GM12878 (cell line): ENCODE measurements at regions not wholly inside any gene's neighbourhood (a gene's known extent, or its start where the extent isn't known, plus 50 kb on each side); places are given as distances from the start of the nearest gene placed in this dataset.
A peak's percentile ranks its signal among the peaks of the same experiment; 100 is the strongest.

ENCODE experiments used
- CEBPB ChIP-seq, 2 experiments: fragments of 150-350 bp in 1 of 2; IDR thresholded peaks; 2 replicates each; pipeline ENCODE4 v1.6.1; 2012 to 2014; ENCODE audit warnings: low read depth in 2 of 2, low read length in 2 of 2, borderline replicate concordance in 1 of 2, inconsistent platforms in 1 of 2
- CREB1 ChIP-seq: IDR thresholded peaks from 2 replicates; pipeline ENCODE4 v1.6.1; 2012; ENCODE audit warnings: low read depth, mild to moderate bottlenecking, inconsistent platforms
- EZH2 ChIP-seq: IDR thresholded peaks from 2 replicates; pipeline ENCODE4 v1.6.1; 2012; ENCODE audit warnings: low read depth, mild to moderate bottlenecking, control low read depth, inconsistent platforms, low read length, borderline replicate concordance; ENCODE audit not compliant: control insufficient read depth
- GABPA ChIP-seq: IDR thresholded peaks from 2 replicates; pipeline ENCODE4 v1.6.1; 2014; ENCODE audit warnings: antibody characterized with exemption, low read depth, mild to moderate bottlenecking, inconsistent platforms
- HDAC2 ChIP-seq: fragments of 200-600 bp; sonication (generic); IDR thresholded peaks from 2 replicates; pipeline ENCODE4 v1.6.1; 2017
- MEF2A ChIP-seq: IDR thresholded peaks from 2 replicates; pipeline ENCODE4 v1.6.1; 2011; ENCODE audit warnings: low read depth, mild to moderate bottlenecking, low read length, moderate library complexity; ENCODE audit not compliant: insufficient read depth
- NFIC ChIP-seq: IDR thresholded peaks from 2 replicates; pipeline ENCODE4 v1.6.1; 2012; ENCODE audit warnings: low read depth, mild to moderate bottlenecking, inconsistent platforms, low read length, moderate library complexity
- PML ChIP-seq: IDR thresholded peaks from 2 replicates; pipeline ENCODE4 v1.6.1; 2012; ENCODE audit warnings: low read length, inconsistent platforms
- RCOR1 ChIP-seq: conservative IDR thresholded peaks from 2 replicates; pipeline ENCODE4 v1.6.1; 2012; ENCODE audit warnings: low read depth, low read length, improper control_type of control experiment
- SREBF1 ChIP-seq: IDR thresholded peaks from 2 replicates; pipeline ENCODE4 v1.6.1; 2012; ENCODE audit warnings: mild to moderate bottlenecking, low read length
- TCF3 ChIP-seq: IDR thresholded peaks from 2 replicates; pipeline ENCODE4 v1.6.1; 2012; ENCODE audit warnings: low read depth, mild to moderate bottlenecking, low read length, borderline replicate concordance; ENCODE audit not compliant: insufficient read depth
- ZNF217 ChIP-seq: fragments of 450-650 bp; IDR thresholded peaks from 2 replicates; pipeline ENCODE4 v1.6.1; 2017; ENCODE audit warnings: antibody characterized with exemption, mild to moderate bottlenecking
- ZNF24 ChIP-seq: fragments of 450-650 bp; IDR thresholded peaks from 2 replicates; pipeline ENCODE4 v1.6.1; 2017; ENCODE audit warnings: antibody characterized with exemption, mild to moderate bottlenecking
- TF ChIP-seq, protein P1 (sequence below): IDR thresholded peaks from 2 replicates; pipeline ENCODE4 v1.6.1; 2012; ENCODE audit warnings: mild to moderate bottlenecking, low read depth, low read length
- TF ChIP-seq, protein P2 (sequence below): IDR thresholded peaks from 2 replicates; pipeline ENCODE4 v1.6.1; 2012; ENCODE audit warnings: improper control_type of control experiment, low read depth, low read length; ENCODE audit not compliant: insufficient replicate concordance
- TF ChIP-seq, protein P3 (sequence below): fragments of 450-650 bp; IDR thresholded peaks from 2 replicates; pipeline ENCODE4 v1.6.1; 2017; ENCODE audit warnings: low read depth, mild to moderate bottlenecking, moderate library complexity
- TF ChIP-seq, protein P4 (sequence below): fragments of 150-350 bp; IDR thresholded peaks from 2 replicates; pipeline ENCODE4 v1.6.1; 2016; ENCODE audit warnings: low read depth, low read length

DNA sequence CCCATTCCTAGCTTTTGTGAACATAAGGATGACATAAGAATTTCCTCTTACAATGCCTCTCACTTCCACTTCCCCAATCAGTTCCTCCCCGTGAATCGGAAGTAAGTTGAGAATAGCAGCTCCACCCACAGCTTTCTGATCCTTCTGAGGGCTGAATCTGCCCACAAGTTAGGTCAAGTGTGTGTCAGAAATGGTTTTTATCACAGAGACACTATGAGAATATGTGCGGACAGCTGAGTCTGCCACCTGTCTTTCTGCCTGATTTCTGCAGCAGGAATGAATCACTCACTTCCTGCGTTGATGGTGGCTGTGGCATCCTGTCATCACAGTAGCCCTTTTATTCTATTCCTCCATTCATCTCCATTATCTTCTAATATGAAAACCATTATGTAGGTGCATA lies 70.2 kb downstream of the RIN2 start (continued):
- no peak for TF ChIP-seq EZH2
- TF ChIP-seq TCF3 = peak; percentile 86
- TF ChIP-seq, protein P1, sequence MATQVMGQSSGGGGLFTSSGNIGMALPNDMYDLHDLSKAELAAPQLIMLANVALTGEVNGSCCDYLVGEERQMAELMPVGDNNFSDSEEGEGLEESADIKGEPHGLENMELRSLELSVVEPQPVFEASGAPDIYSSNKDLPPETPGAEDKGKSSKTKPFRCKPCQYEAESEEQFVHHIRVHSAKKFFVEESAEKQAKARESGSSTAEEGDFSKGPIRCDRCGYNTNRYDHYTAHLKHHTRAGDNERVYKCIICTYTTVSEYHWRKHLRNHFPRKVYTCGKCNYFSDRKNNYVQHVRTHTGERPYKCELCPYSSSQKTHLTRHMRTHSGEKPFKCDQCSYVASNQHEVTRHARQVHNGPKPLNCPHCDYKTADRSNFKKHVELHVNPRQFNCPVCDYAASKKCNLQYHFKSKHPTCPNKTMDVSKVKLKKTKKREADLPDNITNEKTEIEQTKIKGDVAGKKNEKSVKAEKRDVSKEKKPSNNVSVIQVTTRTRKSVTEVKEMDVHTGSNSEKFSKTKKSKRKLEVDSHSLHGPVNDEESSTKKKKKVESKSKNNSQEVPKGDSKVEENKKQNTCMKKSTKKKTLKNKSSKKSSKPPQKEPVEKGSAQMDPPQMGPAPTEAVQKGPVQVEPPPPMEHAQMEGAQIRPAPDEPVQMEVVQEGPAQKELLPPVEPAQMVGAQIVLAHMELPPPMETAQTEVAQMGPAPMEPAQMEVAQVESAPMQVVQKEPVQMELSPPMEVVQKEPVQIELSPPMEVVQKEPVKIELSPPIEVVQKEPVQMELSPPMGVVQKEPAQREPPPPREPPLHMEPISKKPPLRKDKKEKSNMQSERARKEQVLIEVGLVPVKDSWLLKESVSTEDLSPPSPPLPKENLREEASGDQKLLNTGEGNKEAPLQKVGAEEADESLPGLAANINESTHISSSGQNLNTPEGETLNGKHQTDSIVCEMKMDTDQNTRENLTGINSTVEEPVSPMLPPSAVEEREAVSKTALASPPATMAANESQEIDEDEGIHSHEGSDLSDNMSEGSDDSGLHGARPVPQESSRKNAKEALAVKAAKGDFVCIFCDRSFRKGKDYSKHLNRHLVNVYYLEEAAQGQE = no peak
- TF ChIP-seq GABPA = peak; percentile 32; the same call in 1 of the 2 replicates
- 0 out of 2 replicates have a peak, but pooled peaks have one; percentile 36 for TF ChIP-seq ZNF217
- TF ChIP-seq, protein P2, sequence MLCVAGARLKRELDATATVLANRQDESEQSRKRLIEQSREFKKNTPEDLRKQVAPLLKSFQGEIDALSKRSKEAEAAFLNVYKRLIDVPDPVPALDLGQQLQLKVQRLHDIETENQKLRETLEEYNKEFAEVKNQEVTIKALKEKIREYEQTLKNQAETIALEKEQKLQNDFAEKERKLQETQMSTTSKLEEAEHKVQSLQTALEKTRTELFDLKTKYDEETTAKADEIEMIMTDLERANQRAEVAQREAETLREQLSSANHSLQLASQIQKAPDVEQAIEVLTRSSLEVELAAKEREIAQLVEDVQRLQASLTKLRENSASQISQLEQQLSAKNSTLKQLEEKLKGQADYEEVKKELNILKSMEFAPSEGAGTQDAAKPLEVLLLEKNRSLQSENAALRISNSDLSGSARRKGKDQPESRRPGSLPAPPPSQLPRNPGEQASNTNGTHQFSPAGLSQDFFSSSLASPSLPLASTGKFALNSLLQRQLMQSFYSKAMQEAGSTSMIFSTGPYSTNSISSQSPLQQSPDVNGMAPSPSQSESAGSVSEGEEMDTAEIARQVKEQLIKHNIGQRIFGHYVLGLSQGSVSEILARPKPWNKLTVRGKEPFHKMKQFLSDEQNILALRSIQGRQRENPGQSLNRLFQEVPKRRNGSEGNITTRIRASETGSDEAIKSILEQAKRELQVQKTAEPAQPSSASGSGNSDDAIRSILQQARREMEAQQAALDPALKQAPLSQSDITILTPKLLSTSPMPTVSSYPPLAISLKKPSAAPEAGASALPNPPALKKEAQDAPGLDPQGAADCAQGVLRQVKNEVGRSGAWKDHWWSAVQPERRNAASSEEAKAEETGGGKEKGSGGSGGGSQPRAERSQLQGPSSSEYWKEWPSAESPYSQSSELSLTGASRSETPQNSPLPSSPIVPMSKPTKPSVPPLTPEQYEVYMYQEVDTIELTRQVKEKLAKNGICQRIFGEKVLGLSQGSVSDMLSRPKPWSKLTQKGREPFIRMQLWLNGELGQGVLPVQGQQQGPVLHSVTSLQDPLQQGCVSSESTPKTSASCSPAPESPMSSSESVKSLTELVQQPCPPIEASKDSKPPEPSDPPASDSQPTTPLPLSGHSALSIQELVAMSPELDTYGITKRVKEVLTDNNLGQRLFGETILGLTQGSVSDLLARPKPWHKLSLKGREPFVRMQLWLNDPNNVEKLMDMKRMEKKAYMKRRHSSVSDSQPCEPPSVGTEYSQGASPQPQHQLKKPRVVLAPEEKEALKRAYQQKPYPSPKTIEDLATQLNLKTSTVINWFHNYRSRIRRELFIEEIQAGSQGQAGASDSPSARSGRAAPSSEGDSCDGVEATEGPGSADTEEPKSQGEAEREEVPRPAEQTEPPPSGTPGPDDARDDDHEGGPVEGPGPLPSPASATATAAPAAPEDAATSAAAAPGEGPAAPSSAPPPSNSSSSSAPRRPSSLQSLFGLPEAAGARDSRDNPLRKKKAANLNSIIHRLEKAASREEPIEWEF = no peak
- no peak; the same call in 1 of the 2 replicates for TF ChIP-seq PML
- TF ChIP-seq, protein P3, sequence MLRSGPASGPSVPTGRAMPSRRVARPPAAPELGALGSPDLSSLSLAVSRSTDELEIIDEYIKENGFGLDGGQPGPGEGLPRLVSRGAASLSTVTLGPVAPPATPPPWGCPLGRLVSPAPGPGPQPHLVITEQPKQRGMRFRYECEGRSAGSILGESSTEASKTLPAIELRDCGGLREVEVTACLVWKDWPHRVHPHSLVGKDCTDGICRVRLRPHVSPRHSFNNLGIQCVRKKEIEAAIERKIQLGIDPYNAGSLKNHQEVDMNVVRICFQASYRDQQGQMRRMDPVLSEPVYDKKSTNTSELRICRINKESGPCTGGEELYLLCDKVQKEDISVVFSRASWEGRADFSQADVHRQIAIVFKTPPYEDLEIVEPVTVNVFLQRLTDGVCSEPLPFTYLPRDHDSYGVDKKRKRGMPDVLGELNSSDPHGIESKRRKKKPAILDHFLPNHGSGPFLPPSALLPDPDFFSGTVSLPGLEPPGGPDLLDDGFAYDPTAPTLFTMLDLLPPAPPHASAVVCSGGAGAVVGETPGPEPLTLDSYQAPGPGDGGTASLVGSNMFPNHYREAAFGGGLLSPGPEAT = no peak
- no peak for TF ChIP-seq RCOR1
- no peak for TF ChIP-seq SREBF1
- TF ChIP-seq HDAC2 = no peak
- TF ChIP-seq ZNF24 = no peak
- peak; percentile 90 for TF ChIP-seq NFIC
- TF ChIP-seq, protein P4, sequence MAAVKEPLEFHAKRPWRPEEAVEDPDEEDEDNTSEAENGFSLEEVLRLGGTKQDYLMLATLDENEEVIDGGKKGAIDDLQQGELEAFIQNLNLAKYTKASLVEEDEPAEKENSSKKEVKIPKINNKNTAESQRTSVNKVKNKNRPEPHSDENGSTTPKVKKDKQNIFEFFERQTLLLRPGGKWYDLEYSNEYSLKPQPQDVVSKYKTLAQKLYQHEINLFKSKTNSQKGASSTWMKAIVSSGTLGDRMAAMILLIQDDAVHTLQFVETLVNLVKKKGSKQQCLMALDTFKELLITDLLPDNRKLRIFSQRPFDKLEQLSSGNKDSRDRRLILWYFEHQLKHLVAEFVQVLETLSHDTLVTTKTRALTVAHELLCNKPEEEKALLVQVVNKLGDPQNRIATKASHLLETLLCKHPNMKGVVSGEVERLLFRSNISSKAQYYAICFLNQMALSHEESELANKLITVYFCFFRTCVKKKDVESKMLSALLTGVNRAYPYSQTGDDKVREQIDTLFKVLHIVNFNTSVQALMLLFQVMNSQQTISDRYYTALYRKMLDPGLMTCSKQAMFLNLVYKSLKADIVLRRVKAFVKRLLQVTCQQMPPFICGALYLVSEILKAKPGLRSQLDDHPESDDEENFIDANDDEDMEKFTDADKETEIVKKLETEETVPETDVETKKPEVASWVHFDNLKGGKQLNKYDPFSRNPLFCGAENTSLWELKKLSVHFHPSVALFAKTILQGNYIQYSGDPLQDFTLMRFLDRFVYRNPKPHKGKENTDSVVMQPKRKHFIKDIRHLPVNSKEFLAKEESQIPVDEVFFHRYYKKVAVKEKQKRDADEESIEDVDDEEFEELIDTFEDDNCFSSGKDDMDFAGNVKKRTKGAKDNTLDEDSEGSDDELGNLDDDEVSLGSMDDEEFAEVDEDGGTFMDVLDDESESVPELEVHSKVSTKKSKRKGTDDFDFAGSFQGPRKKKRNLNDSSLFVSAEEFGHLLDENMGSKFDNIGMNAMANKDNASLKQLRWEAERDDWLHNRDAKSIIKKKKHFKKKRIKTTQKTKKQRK = no peak
- TF ChIP-seq MEF2A = peak; percentile 57; the same call in 1 of the 2 replicates
- TF ChIP-seq CEBPB (IDR thresholded peaks at IDR 0.05; ENCODE audit: borderline replicate concordance in 1 of 2, low read depth in 2 of 2, low read length in 2 of 2) = peak in 1 of 2 experiments; percentile 51; a peak in 1 of 4 replicates
- TF ChIP-seq CREB1 = 0 out of 2 replicates have a peak, but pooled peaks have one; percentile 15
